Adipocyte (in vitro differentiated cells): ENCODE measurements at regions not wholly inside any gene's neighbourhood (a gene's known extent, or its start where the extent isn't known, plus 50 kb on each side); places are given as distances from the start of the nearest gene placed in this dataset.

Source experiments
- DNase-seq: peaks from one replicate; pipeline ENCODE4 v3.0.0-alpha.2; 2015; ENCODE audit warnings: low read depth
- H3K27me3 ChIP-seq: replicated peaks from 2 replicates; pipeline ENCODE4 v1.7.0; 2013; ENCODE audit warnings: mild to moderate bottlenecking, low read length, moderate library complexity; ENCODE audit not compliant: control insufficient read depth, insufficient read depth
- H3K36me3 ChIP-seq: 2 replicates; pipeline ENCODE4 v1.7.0; 2013; ENCODE audit warnings: low read length, mild to moderate bottlenecking, moderate library complexity; ENCODE audit not compliant: control insufficient read depth, insufficient read depth, severe bottlenecking
- H3K4me1 ChIP-seq: 2 replicates; pipeline ENCODE4 v1.7.0; 2013; ENCODE audit warnings: mild to moderate bottlenecking, low read length, moderate library complexity; ENCODE audit not compliant: control insufficient read depth, insufficient read depth
- H3K4me3 ChIP-seq: 2 replicates; pipeline ENCODE4 v1.7.0; 2013; ENCODE audit warnings: mild to moderate bottlenecking, low read length, moderate library complexity
- H3K9ac ChIP-seq: 2 replicates; pipeline ENCODE4 v1.7.0; 2013; ENCODE audit warnings: mild to moderate bottlenecking, low read length, moderate library complexity
- H3K9me3 ChIP-seq: 2 replicates; pipeline ENCODE4 v1.7.0; 2013; ENCODE audit warnings: mild to moderate bottlenecking, low read length, moderate library complexity; ENCODE audit not compliant: control insufficient read depth

- peak; percentile 24 for DNase-seq
- Histone ChIP-seq H3K9ac (no peak overlapping the region), H3K4me3 (no peak overlapping the region), H3K36me3 (no peaks in the 10 kb centered on the region), H3K9me3 (peaks cover 11% of the 10 kb centered on the region), H3K27me3 (no peaks in the 10 kb centered on the region), H3K4me1 (no peaks in the 10 kb centered on the region)
These were observed 727.5 kb downstream of the TBL1XR1 start for GRCh38 chr3:176469694-176470205.

DNA sequence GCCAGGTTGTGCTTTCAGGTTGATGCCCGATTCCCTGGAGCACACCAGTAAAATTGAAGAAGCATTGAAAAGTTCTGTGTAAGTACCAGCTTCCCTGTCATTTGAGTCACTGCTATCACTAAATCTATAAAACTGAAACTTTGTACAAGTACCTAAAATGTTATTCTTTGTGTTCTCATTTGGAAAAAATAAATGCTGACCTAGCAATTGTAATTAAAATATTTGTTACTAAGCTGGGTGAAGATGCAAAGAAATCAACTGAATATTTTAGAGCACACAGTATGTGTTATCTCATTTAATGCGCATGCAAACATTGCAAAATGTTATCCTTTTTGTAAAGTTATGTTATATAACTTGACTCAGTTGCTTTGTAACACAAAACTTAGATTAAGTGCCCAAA is 733.7 kb downstream of the TBL1XR1 start:
- no peaks in the 10 kb centered on the region for H3K27me3 ChIP-seq
- H3K4me3 ChIP-seq = no peak overlapping the region
- H3K4me1 ChIP-seq = no peaks in the 10 kb centered on the region
- no peak overlapping the region for H3K9ac ChIP-seq
- H3K36me3 ChIP-seq = no peaks in the 10 kb centered on the region
- no peak for DNase-seq
- no peaks in the 10 kb centered on the region for H3K9me3 ChIP-seq

GRCh38 chr3:176447369-176447768 is 749.9 kb downstream of the TBL1XR1 start:
- Histone ChIP-seq H3K4me1 (no peaks in the 10 kb centered on the region), H3K36me3 (no peaks in the 10 kb centered on the region), H3K9ac (no peak overlapping the region), H3K4me3 (no peak overlapping the region), H3K27me3 (no peaks in the 10 kb centered on the region), H3K9me3 (no peaks in the 10 kb centered on the region)
- no peak for DNase-seq

DNA sequence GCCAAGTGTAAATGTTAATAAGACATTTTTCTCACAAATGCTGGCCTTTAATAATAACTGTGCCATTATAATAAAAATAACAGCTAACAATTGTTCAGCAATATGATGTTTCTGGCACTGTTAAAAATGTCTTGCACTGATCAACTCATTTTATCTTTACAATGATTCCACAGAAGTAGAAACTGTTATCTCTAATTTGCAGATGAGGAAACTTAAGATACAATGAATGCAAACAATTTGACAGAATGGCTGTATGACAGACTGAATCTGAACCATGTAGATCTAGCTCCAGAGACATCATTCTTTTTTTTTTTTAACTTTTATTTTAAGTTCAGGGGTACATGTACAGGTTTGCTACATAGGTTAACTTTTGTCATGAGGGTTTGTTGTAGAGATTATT is 755.0 kb downstream of the TBL1XR1 start:
- Histone ChIP-seq H3K4me3 (no peak overlapping the region), H3K27me3 (no peaks in the 10 kb centered on the region), H3K9ac (no peak overlapping the region), H3K4me1 (no peaks in the 10 kb centered on the region), H3K9me3 (no peaks in the 10 kb centered on the region), H3K36me3 (no peaks in the 10 kb centered on the region)
- no peak for DNase-seq

GRCh38 chr3:176439729-176440128 is 757.6 kb downstream of the TBL1XR1 start:
- H3K4me3 ChIP-seq = no peak overlapping the region
- DNase-seq = no peak
- H3K27me3 ChIP-seq = no peaks in the 10 kb centered on the region
- no peaks in the 10 kb centered on the region for H3K4me1 ChIP-seq
- H3K9ac ChIP-seq = no peak overlapping the region
- H3K9me3 ChIP-seq = no peaks in the 10 kb centered on the region
- no peaks in the 10 kb centered on the region for H3K36me3 ChIP-seq

DNA sequence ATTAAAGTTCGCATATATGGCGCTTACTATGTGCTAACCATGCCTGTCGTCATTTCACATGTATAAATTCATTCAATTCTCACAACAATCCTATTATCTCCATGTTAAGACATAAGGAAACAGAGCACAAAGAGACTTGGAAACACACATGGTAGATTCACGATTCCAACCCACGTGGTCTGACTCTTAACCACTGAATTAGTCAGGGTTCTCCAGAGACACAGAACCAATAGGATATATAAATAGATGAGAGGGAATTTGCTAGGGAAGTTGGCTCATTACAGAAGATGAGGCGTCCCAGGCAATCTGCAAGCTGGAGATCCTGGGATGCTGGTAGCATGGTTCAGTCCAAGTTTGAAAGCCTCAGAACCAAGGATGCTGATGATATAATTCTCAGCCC is 765.3 kb downstream of the TBL1XR1 start:
- Histone ChIP-seq H3K4me3 (no peak overlapping the region), H3K4me1 (peaks cover 3% of the 10 kb centered on the region), H3K9me3 (no peaks in the 10 kb centered on the region), H3K36me3 (no peaks in the 10 kb centered on the region), H3K27me3 (no peaks in the 10 kb centered on the region), H3K9ac (no peak overlapping the region)
- no peak for DNase-seq

- H3K36me3 ChIP-seq = no peaks in the 10 kb centered on the region
- H3K4me3 ChIP-seq = no peak overlapping the region
These were observed 766.3 kb downstream of the TBL1XR1 start for GRCh38 chr3:176431038-176431418.

GRCh38 chr3:176430244-176431037 is 766.8 kb downstream of the TBL1XR1 start:
- DNase-seq = peak; percentile 85
- Histone ChIP-seq H3K9ac (no peak overlapping the region), H3K27me3 (no peaks in the 10 kb centered on the region), H3K4me3 (no peak overlapping the region), H3K36me3 (no peaks in the 10 kb centered on the region), H3K9me3 (no peaks in the 10 kb centered on the region), H3K4me1 (peaks cover 3% of the 10 kb centered on the region)

More at GRCh38 chr3:176431038-176431418, 766.3 kb downstream of the TBL1XR1 start:
- peaks cover 3% of the 10 kb centered on the region for H3K4me1 ChIP-seq
- no peaks in the 10 kb centered on the region for H3K27me3 ChIP-seq
- H3K9ac ChIP-seq = no peak overlapping the region
- H3K9me3 ChIP-seq = no peaks in the 10 kb centered on the region
- DNase-seq = no peak

GRCh38 chr3:176428552-176428951 is 768.7 kb downstream of the TBL1XR1 start:
- Histone ChIP-seq H3K4me1 (peaks cover 3% of the 10 kb centered on the region), H3K4me3 (no peak overlapping the region), H3K27me3 (no peaks in the 10 kb centered on the region), H3K9me3 (no peaks in the 10 kb centered on the region), H3K36me3 (no peaks in the 10 kb centered on the region), H3K9ac (no peak overlapping the region)
- DNase-seq = no peak

DNA sequence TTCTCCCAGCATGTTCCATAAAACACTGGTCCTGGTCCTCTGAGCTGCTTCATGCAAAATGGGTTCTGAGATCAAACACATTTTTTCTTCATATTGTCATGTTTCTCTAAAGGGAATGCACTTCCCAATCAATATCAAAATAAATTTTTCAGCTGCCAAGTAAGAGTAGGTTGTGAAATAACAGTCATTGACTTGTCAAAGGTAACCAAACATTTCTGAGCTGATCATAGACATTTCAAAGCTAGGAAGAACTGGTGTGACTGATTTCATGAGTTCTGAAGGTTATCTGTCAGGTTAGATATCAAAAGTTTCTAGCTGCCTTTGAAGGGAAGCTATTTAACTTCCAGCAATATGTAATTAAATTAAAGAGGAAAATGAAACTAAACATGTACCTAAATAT is 770.9 kb downstream of the TBL1XR1 start:
- Histone ChIP-seq H3K36me3 (no peaks in the 10 kb centered on the region), H3K27me3 (no peaks in the 10 kb centered on the region), H3K9me3 (no peaks in the 10 kb centered on the region), H3K9ac (no peak overlapping the region), H3K4me3 (no peak overlapping the region), H3K4me1 (peaks cover 3% of the 10 kb centered on the region)
- no peak for DNase-seq

GRCh38 chr3:176416870-176417269 is 780.4 kb downstream of the TBL1XR1 start:
- H3K9ac ChIP-seq = no peak overlapping the region
- no peak for DNase-seq
- no peaks in the 10 kb centered on the region for H3K9me3 ChIP-seq
- H3K4me1 ChIP-seq = no peaks in the 10 kb centered on the region
- H3K4me3 ChIP-seq = no peak overlapping the region
- H3K36me3 ChIP-seq = no peaks in the 10 kb centered on the region
- no peaks in the 10 kb centered on the region for H3K27me3 ChIP-seq
